Suppressor macrophage treated with lipopolysaccharide for 4 hours (primary cell): ENCODE measurements at regions not wholly inside any gene's neighbourhood (a gene's known extent, or its start where the extent isn't known, plus 50 kb on each side); places are given as distances from the start of the nearest gene placed in this dataset.
"Not testable (repeated sequence)": the region's sequence is repeated elsewhere in the genome, so short reads cannot be mapped to it uniquely, and the experiment has no call there.

Experiments
- DNase-seq: peaks from one replicate; pipeline ENCODE4 v3.0.0-alpha.2; 2020

GRCh38 chr4:64814616-64815015 is 405.4 kb upstream of the TECRL start:
- no peak for DNase-seq

GRCh38 chr4:64807821-64808220 is 398.6 kb upstream of the TECRL start:
- no peak for DNase-seq

- DNase-seq, result no peak
Measured at GRCh38 chr4:64799751-64800150, 390.5 kb upstream of the TECRL start.

- not testable (repeated sequence) for DNase-seq
Measured at GRCh38 chr4:64798828-64799227, 389.6 kb upstream of the TECRL start.

GRCh38 chr4:64796581-64796980 is 387.3 kb upstream of the TECRL start:
- no peak for DNase-seq

- DNase-seq, result no peak
Measured at GRCh38 chr4:64784125-64784524, 374.9 kb upstream of the TECRL start.

GRCh38 chr4:64781737-64782326 is 372.6 kb upstream of the TECRL start:
- peak; percentile 24 for DNase-seq

- no peak for DNase-seq
Measured at GRCh38 chr4:64780664-64781063, 371.4 kb upstream of the TECRL start.

- DNase-seq, result no peak
Measured at GRCh38 chr4:64777286-64777685, 368.0 kb upstream of the TECRL start.

- no peak for DNase-seq
Measured at GRCh38 chr4:64776820-64777219, 367.6 kb upstream of the TECRL start.

- DNase-seq, result no peak
Measured at GRCh38 chr4:64774626-64775025, 365.4 kb upstream of the TECRL start.

GRCh38 chr4:64771149-64771548 is 361.9 kb upstream of the TECRL start:
- no peak for DNase-seq

- no peak for DNase-seq
Measured at GRCh38 chr4:64767547-64767946, 358.3 kb upstream of the TECRL start.

- DNase-seq, result no peak
Measured at GRCh38 chr4:64766565-64766964, 357.3 kb upstream of the TECRL start.

GRCh38 chr4:64756016-64756415 is 346.8 kb upstream of the TECRL start:
- no peak for DNase-seq

- DNase-seq, result no peak
Measured at GRCh38 chr4:64747919-64748715, 338.9 kb upstream of the TECRL start.

- DNase-seq, result no peak
Measured at GRCh38 chr4:64738240-64738639, 329.0 kb upstream of the TECRL start.

- not testable (repeated sequence) for DNase-seq
Measured at GRCh38 chr4:64737854-64738138, 328.5 kb upstream of the TECRL start.

GRCh38 chr4:64737026-64737853 is 328.0 kb upstream of the TECRL start:
- DNase-seq, result no peak

- DNase-seq, result no peak
Measured at GRCh38 chr4:64729561-64729960, 320.3 kb upstream of the TECRL start.

- DNase-seq, result no peak
Measured at GRCh38 chr4:64727960-64728359, 318.7 kb upstream of the TECRL start.

GRCh38 chr4:64727391-64727790 is 318.1 kb upstream of the TECRL start:
- DNase-seq, result not testable (repeated sequence)

GRCh38 chr4:64724689-64725088 is 315.4 kb upstream of the TECRL start:
- DNase-seq, result no peak

GRCh38 chr4:64721106-64721505 is 311.9 kb upstream of the TECRL start:
- no peak for DNase-seq
